MV-4-11 (cell line): ENCODE measurements at regions not wholly inside any gene's neighbourhood (a gene's known extent, or its start where the extent isn't known, plus 50 kb on each side); places are given as distances from the start of the nearest gene placed in this dataset.
A peak's percentile ranks its signal among the peaks of the same experiment; 100 is the strongest.

ENCODE experiments used
- DNase-seq: peaks from one replicate; lab custom pipeline; 2025; lab: John Stamatoyannopoulos, UW

GRCh38 chr6:137758661-137759060, 108.4 kb upstream of the TNFAIP3 start:
- no peak for DNase-seq

- DNase-seq: peak; percentile 56
Observed at GRCh38 chr6:137759624-137760023, 107.4 kb upstream of the TNFAIP3 start.

GRCh38 chr6:137761072-137761471, 106.0 kb upstream of the TNFAIP3 start:
- no peak for DNase-seq

GRCh38 chr6:137761487-137761886, 105.6 kb upstream of the TNFAIP3 start:
- DNase-seq: no peak

- no peak for DNase-seq
Observed at GRCh38 chr6:137762168-137763090, 104.6 kb upstream of the TNFAIP3 start.

GRCh38 chr6:137763436-137763835, 103.6 kb upstream of the TNFAIP3 start:
- no peak for DNase-seq

GRCh38 chr6:137763886-137764285, 103.2 kb upstream of the TNFAIP3 start:
- no peak for DNase-seq

- DNase-seq: no peak
Observed at GRCh38 chr6:137764464-137764863, 102.6 kb upstream of the TNFAIP3 start.

- no peak for DNase-seq
Observed at GRCh38 chr6:137765059-137765458, 102.0 kb upstream of the TNFAIP3 start.

- DNase-seq: no peak
Observed at GRCh38 chr6:137766596-137767370, 100.3 kb upstream of the TNFAIP3 start.

GRCh38 chr6:137767465-137767864, 99.6 kb upstream of the TNFAIP3 start:
- DNase-seq: no peak

GRCh38 chr6:137767911-137768690, 99.0 kb upstream of the TNFAIP3 start:
- DNase-seq: peak; percentile 98

- DNase-seq: no peak
Observed at GRCh38 chr6:137768935-137769334, 98.1 kb upstream of the TNFAIP3 start.

- no peak for DNase-seq
Observed at GRCh38 chr6:137769797-137770362, 97.2 kb upstream of the TNFAIP3 start.

- DNase-seq: no peak
Observed at GRCh38 chr6:137772541-137773250, 94.4 kb upstream of the TNFAIP3 start.

GRCh38 chr6:137775227-137775626, 91.8 kb upstream of the TNFAIP3 start:
- no peak for DNase-seq

- DNase-seq: no peak
Observed at GRCh38 chr6:137775720-137776119, 91.3 kb upstream of the TNFAIP3 start.

- no peak for DNase-seq
Observed at GRCh38 chr6:137776256-137776655, 90.8 kb upstream of the TNFAIP3 start.

- no peak for DNase-seq
Observed at GRCh38 chr6:137776786-137777686, 90.0 kb upstream of the TNFAIP3 start.

GRCh38 chr6:137777687-137778075, 89.4 kb upstream of the TNFAIP3 start:
- DNase-seq: no peak
